Effector memory CD8-positive, alpha-beta T cell (primary cell): ENCODE measurements at regions not wholly inside any gene's neighbourhood (a gene's known extent, or its start where the extent isn't known, plus 50 kb on each side); places are given as distances from the start of the nearest gene placed in this dataset.

Experiments used
- ATAC-seq: fragments of 150-1000 bp; cut with Tn5 transposase; replicated peaks from 2 replicates; pipeline ENCODE4 v1.10.0; 2021; ENCODE audit warnings: mild to moderate bottlenecking, moderate library complexity
- DNase-seq, 3 experiments: peaks; one replicate each; pipeline ENCODE4 v3.0.0; 2021
- H3K27ac Mint-ChIP-seq, 2 donors: one replicate each; pipeline ENCODE4 v1.8.0; 2022; ENCODE audit warnings: mild to moderate bottlenecking in 2 of 2, mixed read lengths in 2 of 2, moderate library complexity in 2 of 2
- H3K27me3 Mint-ChIP-seq, 2 donors: one replicate each; pipeline ENCODE4 v1.8.0; 2022; ENCODE audit warnings: mixed read lengths in 2 of 2
- H3K36me3 Mint-ChIP-seq: one replicate; pipeline ENCODE4 v1.8.0; 2022; ENCODE audit warnings: mild to moderate bottlenecking, moderate library complexity, mixed read lengths; ENCODE audit not compliant: insufficient read depth
- H3K4me1 Mint-ChIP-seq, 2 donors: one replicate each; pipeline ENCODE4 v1.8.0; 2022; ENCODE audit warnings: low read depth in 2 of 2, mixed read lengths in 2 of 2
- H3K4me3 Mint-ChIP-seq, 2 donors: one replicate each; pipeline ENCODE4 v1.8.0; 2022; ENCODE audit warnings: mild to moderate bottlenecking in 2 of 2, mixed read lengths in 2 of 2, moderate library complexity in 2 of 2
- H3K9me3 Mint-ChIP-seq, 2 donors: one replicate each; pipeline ENCODE4 v1.8.0; 2022; ENCODE audit warnings: mixed read lengths in 2 of 2

DNA sequence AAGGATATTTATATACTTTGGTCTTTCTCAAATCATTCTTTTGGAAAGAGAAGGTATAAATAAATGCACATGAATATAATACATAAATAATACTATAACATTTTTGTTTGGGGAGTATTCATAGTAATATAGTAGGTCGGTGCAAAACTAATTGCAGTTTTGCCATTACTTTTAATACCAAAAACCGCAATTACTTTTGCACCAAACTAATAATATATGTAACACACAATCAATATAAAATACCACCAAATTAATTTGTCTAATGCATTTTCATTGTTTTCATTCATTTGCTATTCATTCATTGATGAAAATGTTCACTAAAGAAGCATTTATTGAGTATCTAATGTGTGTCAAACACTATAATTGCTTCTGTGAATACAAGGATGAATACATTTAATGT, 219.0 kb downstream of the RWDD3 start:
- H3K36me3 Mint-ChIP-seq: no peaks in the 10 kb centered on the region
- no peaks in the 10 kb centered on the region for H3K4me1 Mint-ChIP-seq
- DNase-seq: no peak
- ATAC-seq: no peak
- H3K27me3 Mint-ChIP-seq: no peaks in the 10 kb centered on the region
- peaks cover 8 to 12% of the 10 kb centered on the region in 2 donors for H3K9me3 Mint-ChIP-seq
- H3K27ac Mint-ChIP-seq: no peak overlapping the region
- H3K4me3 Mint-ChIP-seq: no peak overlapping the region

DNA sequence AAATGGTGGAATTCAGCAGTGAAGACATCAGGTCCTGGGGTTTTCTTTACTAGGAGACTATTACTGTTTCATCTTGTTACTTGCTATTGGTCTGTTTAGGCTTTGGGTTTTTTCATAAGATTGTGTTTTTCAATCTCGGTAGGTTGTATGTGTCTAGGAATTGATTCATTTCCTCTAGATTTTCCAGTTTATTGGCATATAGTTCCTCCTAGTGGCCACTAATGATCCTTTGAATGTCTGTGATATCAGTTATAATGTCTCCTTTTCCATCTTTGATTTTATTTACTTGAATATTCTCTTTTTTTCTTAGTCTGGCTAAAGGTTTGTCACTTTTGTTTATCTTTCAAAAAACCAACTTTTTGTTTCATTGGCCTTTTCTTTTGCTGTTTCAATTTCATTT, 233.0 kb downstream of the RWDD3 start:
- DNase-seq (no peak), ATAC-seq (no peak)
- Mint-ChIP-seq H3K4me3 (no peak overlapping the region), H3K27ac (no peak overlapping the region), H3K9me3 (peaks cover 0 to 15% of the 10 kb centered on the region in 2 donors), H3K27me3 (no peaks in the 10 kb centered on the region), H3K36me3 (no peaks in the 10 kb centered on the region), H3K4me1 (no peaks in the 10 kb centered on the region)

DNA sequence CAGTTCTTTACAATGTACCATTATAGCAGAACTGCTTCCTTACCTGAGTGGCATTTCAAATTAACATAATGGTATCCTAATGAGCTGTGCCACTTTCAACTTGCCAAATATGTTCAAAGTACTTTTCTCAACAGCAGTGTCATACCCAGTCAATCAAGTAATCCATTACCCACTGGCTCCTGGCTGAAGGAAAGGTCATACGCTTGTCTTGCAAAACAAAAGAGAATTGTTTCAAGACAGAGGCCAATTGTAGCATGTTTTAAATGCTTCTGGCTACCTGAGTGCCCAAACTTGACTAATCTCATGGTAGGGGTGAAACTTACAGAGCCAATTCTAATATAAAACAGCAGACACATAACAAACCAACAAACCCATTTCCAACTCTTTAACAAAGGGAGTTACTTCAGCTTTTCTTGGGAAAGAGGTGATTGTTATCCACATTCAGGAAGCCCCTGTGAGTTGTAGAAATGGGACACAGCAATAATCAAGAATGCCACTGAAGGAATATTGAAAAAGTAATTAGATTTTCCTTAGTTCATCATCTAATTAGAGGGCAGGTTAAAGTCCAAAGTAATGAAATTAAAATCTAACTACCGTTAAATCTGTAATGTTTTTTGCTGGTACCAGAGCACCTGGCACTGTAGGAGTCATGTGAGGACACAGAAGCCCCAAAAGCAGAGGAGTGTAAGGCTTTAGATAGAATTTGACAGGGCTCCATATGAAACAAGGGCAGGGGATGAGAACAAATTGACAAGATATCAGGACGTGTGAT, 241.9 kb downstream of the RWDD3 start:
- Mint-ChIP-seq H3K27ac (no peak overlapping the region), H3K4me1 (no peaks in the 10 kb centered on the region), H3K36me3 (no peaks in the 10 kb centered on the region), H3K9me3 (peaks cover 0 to 11% of the 10 kb centered on the region in 2 donors), H3K4me3 (no peak overlapping the region), H3K27me3 (no peaks in the 10 kb centered on the region)
- DNase-seq (no peak), ATAC-seq (no peak)

DNA sequence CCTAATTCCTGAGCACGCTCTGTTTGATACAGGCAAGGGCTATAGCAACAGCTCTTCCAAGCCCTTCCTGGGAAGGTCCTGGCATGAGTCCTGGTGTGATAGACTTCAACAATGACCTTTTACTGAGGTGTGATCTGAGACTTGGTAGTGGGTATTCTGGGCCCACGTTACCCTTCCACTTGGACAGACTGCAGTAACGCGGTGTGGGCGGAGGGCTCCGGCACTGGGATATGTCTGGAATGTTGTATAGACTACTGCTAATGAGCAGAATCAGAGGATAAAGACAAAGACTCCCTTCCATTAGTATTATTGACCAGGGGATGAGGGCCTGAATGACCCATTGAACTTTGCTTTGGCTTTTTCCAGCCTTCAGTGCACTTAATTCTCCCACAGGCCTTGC, 262.3 kb downstream of the RWDD3 start:
- ATAC-seq: no peak
- Mint-ChIP-seq H3K4me3 (no peak overlapping the region), H3K27me3 (no peaks in the 10 kb centered on the region)

DNA sequence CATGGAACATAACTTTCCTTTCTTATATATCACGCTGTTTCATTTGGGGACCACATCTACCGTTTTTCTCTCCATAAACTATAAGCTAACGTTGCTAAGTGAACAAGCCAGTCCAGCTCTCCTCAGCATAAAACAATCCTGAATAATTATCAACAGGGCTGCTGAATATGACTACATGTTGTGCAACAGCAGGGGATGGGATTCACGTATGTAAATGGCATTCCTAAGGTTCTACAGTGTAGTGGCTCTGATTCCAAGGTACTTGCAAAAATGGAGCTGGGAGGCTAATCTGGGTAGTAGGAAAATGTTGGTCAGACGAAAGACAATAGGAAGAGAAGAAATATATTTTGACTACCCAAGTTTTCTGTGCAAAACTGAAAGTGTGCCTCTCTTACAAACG, 262.8 kb downstream of the RWDD3 start:
- Mint-ChIP-seq H3K4me1 (no peaks in the 10 kb centered on the region), H3K9me3 (peaks cover 7 to 12% of the 10 kb centered on the region in 2 donors), H3K4me3 (no peak overlapping the region), H3K36me3 (no peaks in the 10 kb centered on the region), H3K27ac (no peak overlapping the region), H3K27me3 (no peaks in the 10 kb centered on the region)
- DNase-seq: no peak
- no peak for ATAC-seq

More for the DNA sequence above, 262.3 kb downstream of the RWDD3 start:
- H3K27ac Mint-ChIP-seq: no peak overlapping the region
- DNase-seq: no peak
- no peaks in the 10 kb centered on the region for H3K36me3 Mint-ChIP-seq
- no peaks in the 10 kb centered on the region for H3K4me1 Mint-ChIP-seq
- peaks cover 7 to 12% of the 10 kb centered on the region in 2 donors for H3K9me3 Mint-ChIP-seq

DNA sequence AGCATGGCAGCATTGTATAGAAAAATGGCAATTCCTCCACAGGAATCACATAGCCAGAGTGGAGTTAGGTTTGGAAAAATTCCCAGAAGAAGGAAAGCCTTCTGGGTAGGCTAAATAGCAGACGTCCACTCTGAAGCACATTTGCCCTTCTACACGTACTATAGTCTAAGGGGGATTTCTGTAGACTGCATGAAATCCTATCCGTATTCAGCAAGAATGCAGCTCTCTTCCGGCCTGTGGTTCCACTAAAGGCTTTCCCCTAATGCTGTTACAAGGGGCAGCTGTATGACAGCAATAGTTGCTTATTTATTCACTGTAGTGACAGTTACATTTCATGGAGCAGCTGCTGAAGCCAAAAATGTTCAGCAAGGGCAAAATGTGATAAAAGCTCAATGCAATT, 263.6 kb downstream of the RWDD3 start:
- no peak overlapping the region for H3K27ac Mint-ChIP-seq
- no peaks in the 10 kb centered on the region for H3K4me1 Mint-ChIP-seq
- ATAC-seq (no peak), DNase-seq (no peak)
- no peaks in the 10 kb centered on the region for H3K27me3 Mint-ChIP-seq
- H3K4me3 Mint-ChIP-seq: no peak overlapping the region
- H3K36me3 Mint-ChIP-seq: no peaks in the 10 kb centered on the region
- H3K9me3 Mint-ChIP-seq: peaks cover 7 to 12% of the 10 kb centered on the region in 2 donors

DNA sequence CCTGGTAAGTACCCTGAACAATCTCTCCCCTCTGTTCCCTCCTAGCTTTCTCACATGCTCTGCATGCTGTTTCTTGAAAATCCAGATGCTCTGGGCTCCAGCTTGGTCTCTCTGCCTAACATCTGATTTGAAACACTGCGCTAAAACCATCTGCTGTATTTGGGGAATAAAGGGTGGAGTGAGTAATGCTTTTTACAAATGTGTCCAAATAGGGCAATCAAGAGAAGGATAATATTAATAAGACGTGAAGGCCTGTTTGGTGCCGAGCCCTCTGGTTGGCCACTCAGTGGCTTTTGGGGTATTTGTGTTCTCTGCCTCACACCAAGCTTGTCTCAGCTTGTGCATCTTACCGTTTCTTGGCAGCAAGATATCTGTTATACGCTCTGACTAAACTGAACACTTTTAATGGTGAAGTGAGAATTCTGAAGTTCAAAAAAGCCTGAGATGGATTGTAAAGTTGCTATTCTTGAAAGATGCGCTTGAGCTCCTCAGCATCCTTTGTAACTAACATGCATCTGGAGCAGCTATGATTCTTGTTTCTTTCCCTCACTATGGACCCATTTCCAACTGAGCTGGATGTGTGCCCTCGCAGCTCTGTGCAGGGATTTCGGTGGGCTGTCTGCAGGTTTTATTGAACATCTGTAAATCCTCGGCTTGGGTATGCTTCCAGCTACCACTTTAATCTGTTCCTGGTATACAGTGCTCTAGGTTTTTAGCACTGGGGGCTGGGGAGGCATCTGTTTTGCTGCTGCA, 269.4 kb downstream of the RWDD3 start:
- no peak overlapping the region for H3K4me3 Mint-ChIP-seq
- H3K9me3 Mint-ChIP-seq: peaks cover 11 to 15% of the 10 kb centered on the region in 2 donors
- H3K36me3 Mint-ChIP-seq: no peaks in the 10 kb centered on the region
- H3K4me1 Mint-ChIP-seq: no peaks in the 10 kb centered on the region
- DNase-seq (no peak), ATAC-seq (no peak)
- H3K27me3 Mint-ChIP-seq: no peaks in the 10 kb centered on the region
- no peak overlapping the region for H3K27ac Mint-ChIP-seq

DNA sequence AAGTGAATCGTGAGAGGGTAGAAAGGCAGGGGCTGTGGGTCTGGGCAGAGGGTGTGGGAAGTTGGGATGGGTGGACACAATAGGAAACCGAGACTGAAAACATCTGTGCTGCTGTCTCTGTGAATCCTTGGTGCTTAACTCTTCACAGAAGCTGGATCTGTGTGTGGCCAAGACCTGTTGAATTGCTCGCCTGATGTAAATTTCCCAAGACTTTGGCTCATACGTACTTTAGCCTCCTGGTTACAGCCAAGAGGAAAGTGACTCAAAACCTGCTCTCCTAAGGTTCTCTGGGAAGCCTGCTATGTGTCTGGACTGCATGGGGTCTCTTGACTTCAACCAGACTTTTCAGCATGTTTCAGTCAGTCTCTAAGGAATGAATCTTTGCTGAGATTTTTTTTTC, 270.3 kb downstream of the RWDD3 start:
- Mint-ChIP-seq H3K9me3 (peaks cover 10 to 19% of the 10 kb centered on the region in 2 donors), H3K27me3 (no peaks in the 10 kb centered on the region), H3K27ac (no peak overlapping the region), H3K4me1 (no peaks in the 10 kb centered on the region), H3K4me3 (no peak overlapping the region), H3K36me3 (no peaks in the 10 kb centered on the region)
- DNase-seq (no peak), ATAC-seq (no peak)

DNA sequence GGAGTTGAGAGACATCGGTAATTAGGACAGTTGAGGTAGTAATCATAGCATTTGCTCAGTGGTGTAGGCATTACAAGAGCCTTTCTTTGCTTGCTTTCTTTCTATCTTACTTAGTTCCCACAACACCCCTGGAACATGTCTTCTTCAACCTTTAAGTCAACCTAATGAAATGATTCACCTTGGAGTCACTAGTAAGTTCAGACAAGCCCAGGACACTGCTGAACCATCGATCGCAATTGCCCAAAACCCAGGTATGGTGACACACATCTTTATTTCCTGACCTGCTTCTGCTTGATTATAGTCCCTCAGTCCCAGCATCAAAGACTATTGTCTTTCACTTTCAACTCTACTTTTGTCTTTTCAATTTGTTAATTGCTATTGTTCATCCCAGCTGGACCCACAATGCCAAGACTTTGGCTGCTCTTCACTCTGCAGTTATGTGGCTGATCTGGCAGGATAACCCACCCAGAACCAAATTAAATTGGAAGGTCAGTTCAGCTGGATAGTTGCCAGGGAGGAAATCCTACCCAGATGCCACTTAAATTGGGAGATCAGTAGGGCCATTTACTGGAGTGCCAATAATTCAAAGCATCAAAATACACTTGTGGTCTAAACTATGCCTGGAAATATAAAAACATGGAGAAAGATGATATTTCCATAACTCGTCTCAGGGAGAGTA, 272.9 kb downstream of the RWDD3 start:
- ATAC-seq (no peak), DNase-seq (no peak)
- no peaks in the 10 kb centered on the region for H3K4me1 Mint-ChIP-seq
- no peaks in the 10 kb centered on the region for H3K27me3 Mint-ChIP-seq
- no peak overlapping the region for H3K27ac Mint-ChIP-seq
- no peaks in the 10 kb centered on the region for H3K36me3 Mint-ChIP-seq
- H3K4me3 Mint-ChIP-seq: no peak overlapping the region
- peaks cover 3 to 27% of the 10 kb centered on the region in 2 donors for H3K9me3 Mint-ChIP-seq

DNA sequence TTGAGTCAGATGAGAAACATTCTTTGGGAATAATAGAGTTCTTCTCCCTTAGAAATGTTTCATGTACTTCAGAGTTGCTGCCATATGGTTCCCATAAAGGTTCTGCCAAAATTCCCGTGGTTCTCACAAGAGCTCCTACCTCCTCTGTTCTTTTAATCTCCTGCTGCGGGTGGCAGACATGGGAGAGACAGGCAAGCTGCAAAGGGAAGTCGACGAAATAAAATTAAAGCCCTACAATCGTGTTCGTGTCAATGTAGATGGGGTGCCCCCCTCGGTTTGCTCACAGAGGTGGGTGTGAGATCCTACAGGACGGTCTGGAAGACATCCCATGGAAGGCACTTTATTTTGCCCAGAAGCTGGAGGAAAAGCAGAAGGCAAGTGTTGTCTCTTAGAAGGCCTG, 276.0 kb downstream of the RWDD3 start:
- Mint-ChIP-seq H3K4me1 (no peaks in the 10 kb centered on the region), H3K4me3 (no peak overlapping the region), H3K9me3 (peaks cover 3 to 27% of the 10 kb centered on the region in 2 donors), H3K36me3 (no peaks in the 10 kb centered on the region), H3K27ac (no peak overlapping the region), H3K27me3 (no peaks in the 10 kb centered on the region)
- no peak for DNase-seq
- no peak for ATAC-seq

DNA sequence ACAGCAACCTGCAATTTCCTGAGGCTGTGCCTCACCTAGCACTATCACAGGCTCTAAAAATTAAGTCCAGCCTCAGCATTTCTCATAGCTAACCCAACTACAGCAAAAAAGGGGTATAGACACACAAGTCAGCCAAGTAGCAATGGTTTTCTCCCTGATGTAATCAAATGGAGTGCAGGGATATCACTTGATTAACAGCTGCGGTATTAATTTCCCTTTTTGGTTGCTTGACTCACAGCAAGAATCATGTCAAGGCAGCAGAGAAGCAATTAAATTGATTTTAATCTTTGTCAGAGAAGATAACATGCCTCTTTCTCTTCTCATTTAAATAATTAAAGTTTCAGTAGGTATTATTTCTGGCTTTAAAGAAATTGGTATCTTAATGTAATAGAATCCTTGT, 278.9 kb downstream of the RWDD3 start:
- DNase-seq: no peak
- Mint-ChIP-seq H3K4me3 (no peak overlapping the region), H3K27me3 (no peaks in the 10 kb centered on the region), H3K36me3 (no peaks in the 10 kb centered on the region), H3K9me3 (peaks cover 2 to 12% of the 10 kb centered on the region in 2 donors), H3K4me1 (no peaks in the 10 kb centered on the region), H3K27ac (no peak overlapping the region)
- ATAC-seq: no peak

DNA sequence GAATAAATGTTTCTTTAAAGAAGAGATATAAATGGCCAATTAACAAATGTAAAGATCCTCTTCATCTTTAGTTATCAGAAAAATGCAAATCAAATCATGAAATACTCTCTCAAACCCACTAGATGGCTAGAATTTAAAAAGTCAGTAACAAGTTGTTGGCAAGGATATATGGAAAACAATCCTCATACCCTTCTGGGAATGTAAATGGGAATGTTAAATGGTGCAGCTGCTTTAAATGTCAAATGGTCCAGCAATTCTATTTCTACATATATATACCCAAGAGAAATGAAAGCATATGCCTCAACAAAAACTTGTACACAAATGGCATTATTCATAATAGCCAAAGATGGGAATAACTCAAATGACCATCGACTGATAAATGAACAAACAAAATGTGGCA, 283.5 kb downstream of the RWDD3 start:
- no peak overlapping the region for H3K4me3 Mint-ChIP-seq
- no peak overlapping the region for H3K27ac Mint-ChIP-seq
- peaks cover under 1 to 5% of the 10 kb centered on the region in 2 donors for H3K9me3 Mint-ChIP-seq
- H3K4me1 Mint-ChIP-seq: no peaks in the 10 kb centered on the region
- no peak for ATAC-seq
- no peaks in the 10 kb centered on the region for H3K36me3 Mint-ChIP-seq
- no peaks in the 10 kb centered on the region for H3K27me3 Mint-ChIP-seq
- no peak for DNase-seq

DNA sequence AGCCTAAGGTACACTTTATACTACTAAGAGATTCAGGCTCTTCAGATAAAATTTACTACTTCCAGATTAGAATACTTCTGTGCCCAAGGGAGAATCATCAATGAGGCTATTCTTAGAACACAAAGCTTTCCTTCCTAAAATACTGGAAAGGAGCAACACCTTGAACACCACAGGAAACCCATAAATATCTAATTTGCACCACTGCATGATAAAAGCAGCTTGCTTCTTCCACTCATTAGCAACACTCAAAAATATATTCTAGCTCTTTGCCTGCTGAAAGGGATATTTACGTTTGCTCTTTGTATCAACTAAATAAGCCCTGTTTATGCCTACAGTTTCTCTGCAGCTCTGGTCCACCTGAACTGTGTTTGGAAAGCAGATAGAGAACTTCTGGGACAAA, 284.3 kb downstream of the RWDD3 start:
- DNase-seq (no peak), ATAC-seq (no peak)
- Mint-ChIP-seq H3K4me3 (no peak overlapping the region), H3K27ac (no peak overlapping the region), H3K27me3 (no peaks in the 10 kb centered on the region), H3K9me3 (peaks cover 5 to 8% of the 10 kb centered on the region in 2 donors), H3K4me1 (no peaks in the 10 kb centered on the region), H3K36me3 (no peaks in the 10 kb centered on the region)

DNA sequence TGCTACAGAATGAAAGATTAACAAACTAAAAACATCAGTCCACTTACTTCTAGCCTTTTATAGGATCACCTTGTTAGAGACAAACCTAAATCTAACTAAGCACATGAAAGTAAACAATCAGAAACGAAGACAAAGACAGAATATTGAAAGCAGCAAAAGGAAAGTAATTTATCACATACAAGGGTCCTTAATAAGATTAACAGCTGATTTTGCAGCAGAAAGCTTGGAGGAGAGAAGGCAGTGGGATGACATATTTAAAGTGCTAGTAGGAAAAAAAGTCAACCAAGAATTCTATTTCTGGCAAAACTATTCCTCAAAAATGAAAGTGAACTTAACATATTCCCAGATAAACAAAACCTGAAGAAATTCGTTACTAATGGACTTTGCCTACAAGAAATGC, 286.4 kb downstream of the RWDD3 start:
- no peak for DNase-seq
- Mint-ChIP-seq H3K4me1 (no peaks in the 10 kb centered on the region), H3K27me3 (no peaks in the 10 kb centered on the region), H3K9me3 (peaks cover 8 to 9% of the 10 kb centered on the region in 2 donors), H3K36me3 (no peaks in the 10 kb centered on the region), H3K4me3 (no peak overlapping the region), H3K27ac (no peak overlapping the region)
- ATAC-seq: no peak
